ENCODE measurements at regions not wholly inside any gene's neighbourhood (a gene's known extent, or its start where the extent isn't known, plus 50 kb on each side); places are given as distances from the start of the nearest gene placed in this dataset.

- no peak for TF ChIP-seq CTCF (IDR thresholded peaks at IDR 0.05)
- no peak for TF ChIP-seq POLR2AphosphoS5 (IDR thresholded peaks at IDR 0.05)
- no peak for TF ChIP-seq POLR2A (IDR thresholded peaks at IDR 0.05)
Observed at GRCh38 chrY:12517338-12517737, 183.7 kb upstream of the USP9Y start.
